ENCODE measurements at regions not wholly inside any gene's neighbourhood (a gene's known extent, or its start where the extent isn't known, plus 50 kb on each side); places are given as distances from the start of the nearest gene placed in this dataset.

- Histone ChIP-seq H3K27me3 (replicated peaks) (peaks cover 2% of the 10 kb centered on the region), H3K36me3 (replicated peaks) (no peaks in the 10 kb centered on the region), H3K4me3 (ENCODE audit: low read depth, low read length) (no peak overlapping the region), H3K27ac (no peak overlapping the region)
- TF ChIP-seq CTCF (IDR thresholded peaks at IDR 0.05; ENCODE audit: low read depth, low read length, missing control alignments), result no peak
- in situ Hi-C loops (cut with HindIII; ENCODE audit: low pct_ligation_motif_present, low sequenced_read_pairs), result no loop called here
- DNase-seq, result no peak
Measured at GRCh38 chr16:82340531-82340930, 170.5 kb upstream of the MPHOSPH6 start.

GRCh38 chr16:82337355-82337754, 167.3 kb upstream of the MPHOSPH6 start:
- no peaks in the 10 kb centered on the region for H3K27me3 ChIP-seq (replicated peaks)
- H3K4me3 ChIP-seq (ENCODE audit: low read depth, low read length), result no peak overlapping the region
- in situ Hi-C loops (cut with HindIII; ENCODE audit: low pct_ligation_motif_present, low sequenced_read_pairs), result no loop called here
- TF ChIP-seq CTCF (IDR thresholded peaks at IDR 0.05; ENCODE audit: low read depth, low read length, missing control alignments), result no peak
- DNase-seq, result no peak
- no peaks in the 10 kb centered on the region for H3K36me3 ChIP-seq (replicated peaks)
- H3K27ac ChIP-seq, result no peak overlapping the region

GRCh38 chr16:82331974-82332750, 162.1 kb upstream of the MPHOSPH6 start:
- H3K27me3 ChIP-seq (replicated peaks), result no peaks in the 10 kb centered on the region
- H3K27ac ChIP-seq, result no peak overlapping the region
- H3K36me3 ChIP-seq (replicated peaks), result no peaks in the 10 kb centered on the region
- no peak for TF ChIP-seq CTCF (IDR thresholded peaks at IDR 0.05; ENCODE audit: low read depth, low read length, missing control alignments)
- H3K4me3 ChIP-seq (ENCODE audit: low read depth, low read length), result no peak overlapping the region
- in situ Hi-C loops (cut with HindIII; ENCODE audit: low pct_ligation_motif_present, low sequenced_read_pairs), result no loop called here
- DNase-seq, result no peak

GRCh38 chr16:82331397-82331796, 161.4 kb upstream of the MPHOSPH6 start:
- in situ Hi-C loops (cut with HindIII; ENCODE audit: low pct_ligation_motif_present, low sequenced_read_pairs), result no loop called here
- Histone ChIP-seq H3K27ac (no peak overlapping the region), H3K27me3 (replicated peaks) (no peaks in the 10 kb centered on the region), H3K4me3 (ENCODE audit: low read depth, low read length) (no peak overlapping the region), H3K36me3 (replicated peaks) (no peaks in the 10 kb centered on the region)
- DNase-seq, result no peak
- no peak for TF ChIP-seq CTCF (IDR thresholded peaks at IDR 0.05; ENCODE audit: low read depth, low read length, missing control alignments)

GRCh38 chr16:82329504-82330192, 159.6 kb upstream of the MPHOSPH6 start:
- Histone ChIP-seq H3K27ac (no peak overlapping the region), H3K36me3 (replicated peaks) (no peaks in the 10 kb centered on the region), H3K27me3 (replicated peaks) (no peaks in the 10 kb centered on the region), H3K4me3 (ENCODE audit: low read depth, low read length) (no peak overlapping the region)
- no peak for DNase-seq
- TF ChIP-seq CTCF (IDR thresholded peaks at IDR 0.05; ENCODE audit: low read depth, low read length, missing control alignments), result no peak
- in situ Hi-C loops (cut with HindIII; ENCODE audit: low pct_ligation_motif_present, low sequenced_read_pairs), result no loop called here
